ENCODE measurements at regions not wholly inside any gene's neighbourhood (a gene's known extent, or its start where the extent isn't known, plus 50 kb on each side); places are given as distances from the start of the nearest gene placed in this dataset.
"Not testable (repeated sequence)": the region's sequence is repeated elsewhere in the genome, so short reads cannot be mapped to it uniquely, and the experiment has no call there.

- TF ChIP-seq SMAD1 (IDR thresholded peaks at IDR 0.05; ENCODE audit: low read depth, partially characterized antibody); MYC (IDR thresholded peaks at IDR 0.05; ENCODE audit: insufficient read depth, insufficient read length, insufficient replicate concordance, low read length, severe bottlenecking); SMC3 (IDR thresholded peaks at IDR 0.05; ENCODE audit: borderline replicate concordance, low read length): not testable (repeated sequence)
These were observed 541.1 kb downstream of the TTLL7 start for GRCh38 chr1:83457735-83458248.
